Tibial artery (tissue), 4 donors: ENCODE measurements at regions not wholly inside any gene's neighbourhood (a gene's known extent, or its start where the extent isn't known, plus 50 kb on each side); places are given as distances from the start of the nearest gene placed in this dataset.

Experiments
- DNase-seq, 2 donors: peaks; one replicate each; pipeline ENCODE4 v3.0.0-alpha.2; 2019
- H3K27ac ChIP-seq, 2 donors: fragments of 200-600 bp; sonication (generic) in 1 of 2; 1 replicate in 1 of 2; 2 replicates in 1 of 2; pipeline ENCODE4 v1.5.1; 2018 to 2019; ENCODE audit warnings: mild to moderate bottlenecking in 1 of 2
- H3K27me3 ChIP-seq, 2 donors: fragments of 200-600 bp; sonication (generic) in 1 of 2; one replicate each; pipeline versions ENCODE4 v1.5.1 to v1.6.0; 2016 to 2019
- H3K36me3 ChIP-seq, 3 donors: fragments of 200-600 bp; sonication (generic) in 2 of 3; one replicate each; pipeline ENCODE4 v1.5.1; 2016 to 2019; ENCODE audit warnings: mild to moderate bottlenecking in 2 of 3
- H3K4me1 ChIP-seq, 4 donors: fragments of 200-600 bp; sonication (generic) in 2 of 4; 1 replicate in 3 of 4; 2 replicates in 1 of 4; pipeline ENCODE4 v1.5.1; 2016 to 2019
- H3K4me3 ChIP-seq, 2 donors: fragments of 200-600 bp; sonication (generic) in 1 of 2; 1 replicate in 1 of 2; 2 replicates in 1 of 2; pipeline ENCODE4 v1.5.1; 2018 to 2019; ENCODE audit warnings: mild to moderate bottlenecking in 2 of 2
- H3K9me3 ChIP-seq, 3 donors: fragments of 200-600 bp; sonication (generic) in 1 of 3; one replicate each; pipeline ENCODE4 v1.5.1; 2016 to 2019
- intact Hi-C: fragments of 100-400 bp; cut with DNase I; formaldehyde crosslinking; loops from one replicate; pipeline ENCODE4 v1.15.0; 2023; ENCODE audit warnings: low total_unique reads
- TF ChIP-seq, protein P1 (sequence below), 2 experiments: fragments of 200-600 bp in 1 of 2; fragments of 450-650 bp in 1 of 2; IDR thresholded peaks; one replicate each; pipeline ENCODE4 v1.5.1; 2017 to 2019; ENCODE audit warnings: antibody characterized with exemption in 2 of 2, mild to moderate bottlenecking in 1 of 2, moderate library complexity in 1 of 2

DNA sequence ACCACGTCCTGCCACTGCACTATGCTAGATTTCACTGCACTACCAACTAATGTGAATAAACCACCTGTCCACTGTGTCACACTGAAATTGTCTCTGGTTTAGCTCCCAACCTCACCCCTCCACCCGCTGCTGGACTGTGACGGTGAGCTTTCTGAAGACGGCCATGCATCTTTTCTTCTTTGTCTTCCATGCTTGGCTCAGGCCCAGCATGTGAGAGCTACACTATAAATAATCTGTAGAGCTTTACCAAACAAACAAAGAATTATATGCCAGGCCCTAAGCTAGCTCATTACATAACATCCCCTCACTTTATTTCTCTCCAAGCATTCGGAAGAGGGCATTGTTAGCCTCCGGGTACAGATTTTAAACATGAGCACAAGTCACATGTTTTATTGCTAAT is 633.2 kb downstream of the TNS3 start:
- Histone ChIP-seq H3K9me3 (no peaks in the 10 kb centered on the region), H3K27me3 (no peaks in the 10 kb centered on the region), H3K4me3 (no peak overlapping the region), H3K36me3 (no peaks in the 10 kb centered on the region), H3K4me1 (no peaks in the 10 kb centered on the region), H3K27ac (no peak overlapping the region)
- TF ChIP-seq, protein P1, sequence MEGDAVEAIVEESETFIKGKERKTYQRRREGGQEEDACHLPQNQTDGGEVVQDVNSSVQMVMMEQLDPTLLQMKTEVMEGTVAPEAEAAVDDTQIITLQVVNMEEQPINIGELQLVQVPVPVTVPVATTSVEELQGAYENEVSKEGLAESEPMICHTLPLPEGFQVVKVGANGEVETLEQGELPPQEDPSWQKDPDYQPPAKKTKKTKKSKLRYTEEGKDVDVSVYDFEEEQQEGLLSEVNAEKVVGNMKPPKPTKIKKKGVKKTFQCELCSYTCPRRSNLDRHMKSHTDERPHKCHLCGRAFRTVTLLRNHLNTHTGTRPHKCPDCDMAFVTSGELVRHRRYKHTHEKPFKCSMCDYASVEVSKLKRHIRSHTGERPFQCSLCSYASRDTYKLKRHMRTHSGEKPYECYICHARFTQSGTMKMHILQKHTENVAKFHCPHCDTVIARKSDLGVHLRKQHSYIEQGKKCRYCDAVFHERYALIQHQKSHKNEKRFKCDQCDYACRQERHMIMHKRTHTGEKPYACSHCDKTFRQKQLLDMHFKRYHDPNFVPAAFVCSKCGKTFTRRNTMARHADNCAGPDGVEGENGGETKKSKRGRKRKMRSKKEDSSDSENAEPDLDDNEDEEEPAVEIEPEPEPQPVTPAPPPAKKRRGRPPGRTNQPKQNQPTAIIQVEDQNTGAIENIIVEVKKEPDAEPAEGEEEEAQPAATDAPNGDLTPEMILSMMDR (IDR thresholded peaks at IDR 0.05) = no peak
- DNase-seq = no peak
- intact Hi-C loops = no loop called here

DNA sequence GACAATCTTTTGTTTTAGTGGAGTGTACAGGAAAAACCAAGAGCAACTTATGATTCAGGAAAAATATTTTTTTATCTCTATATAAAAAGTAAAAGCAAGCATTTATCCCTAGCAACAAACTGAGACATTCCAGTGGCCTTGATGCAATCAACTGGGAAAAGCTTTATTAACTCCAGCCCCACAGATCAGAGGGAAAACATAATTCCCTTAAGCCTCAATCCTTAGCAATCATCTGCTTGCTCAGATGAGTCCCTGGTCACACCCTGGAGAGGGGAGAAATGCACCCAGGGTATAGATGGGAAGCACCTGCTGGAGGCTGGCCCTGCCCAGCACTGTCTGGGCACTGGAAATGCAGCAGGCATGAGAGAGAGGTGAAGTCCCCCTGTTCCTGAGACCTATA is 636.6 kb downstream of the TNS3 start:
- TF ChIP-seq, protein P1 (IDR thresholded peaks at IDR 0.05) = no peak
- Histone ChIP-seq H3K27ac (no peak overlapping the region), H3K4me1 (no peaks in the 10 kb centered on the region), H3K36me3 (no peaks in the 10 kb centered on the region), H3K4me3 (no peak overlapping the region), H3K9me3 (no peaks in the 10 kb centered on the region), H3K27me3 (no peaks in the 10 kb centered on the region)
- DNase-seq = no peak
- intact Hi-C loops = no loop called here

DNA sequence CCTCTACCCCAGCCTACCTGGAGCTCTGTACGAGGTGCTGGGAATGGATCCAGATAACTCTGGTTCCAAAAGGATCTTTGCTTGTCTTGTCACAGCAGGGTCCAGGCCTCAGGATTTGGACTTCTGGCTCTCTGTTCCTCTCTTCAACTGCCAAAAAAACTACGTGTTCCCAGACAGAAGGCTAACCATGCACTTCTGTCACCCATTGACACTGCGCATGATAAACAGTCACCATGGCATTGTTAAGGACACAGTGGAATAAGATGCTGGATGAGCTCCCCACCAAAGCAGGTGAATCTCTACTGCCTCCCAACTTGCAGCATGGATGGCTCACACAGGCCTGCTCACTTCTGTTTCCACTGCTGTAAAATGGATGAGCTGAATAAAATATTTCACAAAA is 637.9 kb downstream of the TNS3 start:
- H3K9me3 ChIP-seq = no peaks in the 10 kb centered on the region
- H3K27me3 ChIP-seq = no peaks in the 10 kb centered on the region
- no peak overlapping the region for H3K4me3 ChIP-seq
- no peak overlapping the region for H3K27ac ChIP-seq
- DNase-seq = no peak
- no peaks in the 10 kb centered on the region for H3K36me3 ChIP-seq
- no peaks in the 10 kb centered on the region for H3K4me1 ChIP-seq
- intact Hi-C loops = no loop called here
- TF ChIP-seq, protein P1 (IDR thresholded peaks at IDR 0.05) = no peak

DNA sequence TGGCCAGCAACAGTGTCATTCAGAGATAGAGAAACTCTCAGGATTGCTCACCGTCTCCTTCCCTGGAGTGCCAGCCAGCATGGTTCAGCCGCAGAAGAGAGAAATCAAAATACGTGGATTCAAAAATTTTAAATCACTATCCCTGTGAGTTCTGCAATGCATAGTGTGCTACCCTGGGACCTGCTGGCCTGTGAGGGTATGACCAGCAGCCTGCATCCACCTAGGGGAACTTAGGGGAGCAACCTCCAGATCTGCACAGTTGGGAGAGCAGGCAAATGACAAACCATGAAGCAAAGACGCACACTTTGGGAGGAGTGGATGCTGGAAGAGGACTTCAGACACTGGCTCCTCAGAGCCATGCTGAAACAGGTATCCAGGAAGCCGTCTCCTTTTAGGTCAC is 639.3 kb downstream of the TNS3 start:
- intact Hi-C loops = no loop called here
- Histone ChIP-seq H3K4me1 (no peaks in the 10 kb centered on the region), H3K4me3 (no peak overlapping the region)

DNA sequence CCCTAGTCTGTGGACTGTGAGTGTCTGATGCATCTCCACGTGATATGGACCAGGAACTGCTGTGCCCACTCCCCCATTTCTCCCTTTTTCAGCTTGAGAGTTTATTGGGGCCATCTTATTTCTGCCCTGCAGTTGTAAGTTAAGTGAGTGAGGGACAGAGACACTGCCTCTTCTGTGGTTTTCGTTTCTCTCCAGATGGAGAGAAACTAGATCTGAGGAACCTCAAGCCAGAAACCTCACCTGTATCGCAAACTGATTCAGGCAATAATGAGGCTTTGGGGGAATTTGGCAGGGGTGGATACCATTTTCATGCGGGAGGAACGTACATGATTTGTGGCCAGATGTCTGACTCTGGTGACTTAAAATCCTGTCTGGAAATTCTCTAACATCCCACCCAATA is 641.7 kb downstream of the TNS3 start:
- intact Hi-C loops = no loop called here
- no peaks in the 10 kb centered on the region for H3K27me3 ChIP-seq
- H3K36me3 ChIP-seq = no peaks in the 10 kb centered on the region
- H3K9me3 ChIP-seq = no peaks in the 10 kb centered on the region
- no peaks in the 10 kb centered on the region for H3K4me1 ChIP-seq
- DNase-seq = no peak
- no peak overlapping the region for H3K4me3 ChIP-seq
- H3K27ac ChIP-seq = no peak overlapping the region
- TF ChIP-seq, protein P1 (IDR thresholded peaks at IDR 0.05) = no peak

More for the DNA sequence above, 639.3 kb downstream of the TNS3 start:
- TF ChIP-seq, protein P1 (IDR thresholded peaks at IDR 0.05) = no peak
- no peaks in the 10 kb centered on the region for H3K36me3 ChIP-seq
- H3K27ac ChIP-seq = no peak overlapping the region
- H3K27me3 ChIP-seq = no peaks in the 10 kb centered on the region
- DNase-seq = no peak
- no peaks in the 10 kb centered on the region for H3K9me3 ChIP-seq

DNA sequence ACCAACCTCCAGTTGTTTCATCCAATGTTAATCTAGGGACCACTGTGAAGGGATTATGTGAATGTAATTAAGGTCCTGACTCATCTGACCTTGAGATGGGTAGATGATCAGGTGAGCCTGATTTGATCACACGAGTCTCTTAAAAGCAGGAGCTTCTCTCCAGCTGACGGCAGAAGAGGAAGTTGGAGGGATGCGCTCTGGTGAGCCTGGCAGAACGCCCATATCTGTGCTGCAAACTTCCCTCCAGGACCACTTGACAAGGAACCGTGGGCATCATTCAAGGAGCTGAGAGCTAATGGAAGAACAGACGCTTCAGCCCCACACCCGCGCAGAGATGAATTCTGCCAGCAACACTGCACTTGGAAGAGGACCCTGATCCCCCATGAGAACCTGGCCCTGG is 642.4 kb downstream of the TNS3 start:
- Histone ChIP-seq H3K9me3 (no peaks in the 10 kb centered on the region), H3K27me3 (no peaks in the 10 kb centered on the region), H3K4me3 (no peak overlapping the region), H3K36me3 (no peaks in the 10 kb centered on the region), H3K4me1 (no peaks in the 10 kb centered on the region), H3K27ac (no peak overlapping the region)
- DNase-seq = no peak
- TF ChIP-seq, protein P1 (IDR thresholded peaks at IDR 0.05) = no peak
- intact Hi-C loops = no loop called here
